C4-2B (cell line): ENCODE measurements at regions not wholly inside any gene's neighbourhood (a gene's known extent, or its start where the extent isn't known, plus 50 kb on each side); places are given as distances from the start of the nearest gene placed in this dataset.

Experiments used
- ZFX ChIP-seq: fragments of 450-650 bp; IDR thresholded peaks from 2 replicates; pipeline ENCODE4 v1.6.1; 2017
- TF ChIP-seq, protein P1 (sequence below): fragments of 450-650 bp; conservative IDR thresholded peaks from 2 replicates; pipeline ENCODE4 v1.5.1; 2017; ENCODE audit warnings: mild to moderate bottlenecking

DNA sequence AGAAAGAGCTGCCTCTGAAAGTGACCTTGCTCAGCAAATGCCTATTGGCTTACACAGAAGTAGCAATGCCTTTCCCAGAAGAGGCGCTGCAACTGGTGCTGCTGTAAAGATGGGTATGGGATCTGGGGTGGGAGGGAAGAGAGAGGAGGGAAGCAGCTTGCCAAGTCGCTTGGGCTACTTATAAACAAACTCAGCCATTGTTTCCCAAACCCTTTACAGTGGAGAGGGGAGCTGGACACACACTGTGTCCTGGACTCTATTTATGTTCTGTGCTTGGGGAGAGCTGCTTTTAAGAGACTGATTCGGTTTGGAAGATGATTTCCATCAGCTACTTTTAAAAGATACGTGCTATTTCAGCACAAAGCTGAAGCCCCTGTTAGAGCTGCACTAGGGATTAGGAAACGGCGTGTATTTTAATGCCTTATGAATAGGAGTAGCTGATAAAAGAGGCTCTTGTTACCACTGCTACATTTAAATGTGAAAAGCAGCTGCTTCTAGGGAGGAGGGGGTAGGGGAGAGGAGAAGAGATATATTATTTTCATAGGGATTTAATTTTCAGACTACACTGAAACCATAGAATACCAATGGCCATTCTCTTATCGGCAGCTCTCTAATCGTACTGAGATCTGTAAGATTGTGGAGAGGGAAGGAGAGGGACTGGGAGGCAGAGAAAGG lies 440.6 kb downstream of the MCTP2 start:
- TF ChIP-seq, protein P1, sequence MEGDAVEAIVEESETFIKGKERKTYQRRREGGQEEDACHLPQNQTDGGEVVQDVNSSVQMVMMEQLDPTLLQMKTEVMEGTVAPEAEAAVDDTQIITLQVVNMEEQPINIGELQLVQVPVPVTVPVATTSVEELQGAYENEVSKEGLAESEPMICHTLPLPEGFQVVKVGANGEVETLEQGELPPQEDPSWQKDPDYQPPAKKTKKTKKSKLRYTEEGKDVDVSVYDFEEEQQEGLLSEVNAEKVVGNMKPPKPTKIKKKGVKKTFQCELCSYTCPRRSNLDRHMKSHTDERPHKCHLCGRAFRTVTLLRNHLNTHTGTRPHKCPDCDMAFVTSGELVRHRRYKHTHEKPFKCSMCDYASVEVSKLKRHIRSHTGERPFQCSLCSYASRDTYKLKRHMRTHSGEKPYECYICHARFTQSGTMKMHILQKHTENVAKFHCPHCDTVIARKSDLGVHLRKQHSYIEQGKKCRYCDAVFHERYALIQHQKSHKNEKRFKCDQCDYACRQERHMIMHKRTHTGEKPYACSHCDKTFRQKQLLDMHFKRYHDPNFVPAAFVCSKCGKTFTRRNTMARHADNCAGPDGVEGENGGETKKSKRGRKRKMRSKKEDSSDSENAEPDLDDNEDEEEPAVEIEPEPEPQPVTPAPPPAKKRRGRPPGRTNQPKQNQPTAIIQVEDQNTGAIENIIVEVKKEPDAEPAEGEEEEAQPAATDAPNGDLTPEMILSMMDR = no peak
- no peak for TF ChIP-seq ZFX
